Epithelial cell of esophagus (primary cell): ENCODE measurements at regions not wholly inside any gene's neighbourhood (a gene's known extent, or its start where the extent isn't known, plus 50 kb on each side); places are given as distances from the start of the nearest gene placed in this dataset.

Experiments
- DNase-seq: peaks from one replicate; pipeline ENCODE4 v3.0.0; 2010; ENCODE audit warnings: low read depth
- H3K4me3 ChIP-seq: 2 replicates; pipeline ENCODE4 v1.5.1; 2011; ENCODE audit warnings: mild to moderate bottlenecking, low read length, control low read depth
- CTCF ChIP-seq: IDR thresholded peaks from 2 replicates; pipeline ENCODE4 v1.5.1; 2011; ENCODE audit warnings: low read depth, mild to moderate bottlenecking, low read length, control low read depth, inconsistent platforms; ENCODE audit not compliant: insufficient read depth; ENCODE audit errors: missing control alignments

GRCh38 chr5:75894482-75894881, 177.2 kb upstream of the POC5 start:
- H3K4me3 ChIP-seq: no peak overlapping the region
- no peak for TF ChIP-seq CTCF
- DNase-seq: no peak

- DNase-seq: no peak
- TF ChIP-seq CTCF: no peak
- H3K4me3 ChIP-seq: no peak overlapping the region
Observed at GRCh38 chr5:75891736-75892135, 174.5 kb upstream of the POC5 start.

- no peak overlapping the region for H3K4me3 ChIP-seq
- TF ChIP-seq CTCF: no peak
- no peak for DNase-seq
Observed at GRCh38 chr5:75891020-75891419, 173.8 kb upstream of the POC5 start.

GRCh38 chr5:75890546-75890945, 173.3 kb upstream of the POC5 start:
- DNase-seq: peak; percentile 59
- no peak for TF ChIP-seq CTCF
- no peak overlapping the region for H3K4me3 ChIP-seq

- peak; percentile 62 for DNase-seq
- no peak for TF ChIP-seq CTCF
- H3K4me3 ChIP-seq: no peak overlapping the region
Observed at GRCh38 chr5:75886706-75887105, 169.5 kb upstream of the POC5 start.

- DNase-seq: peak; percentile 13
- peak; percentile 17 for TF ChIP-seq CTCF
Observed at GRCh38 chr5:75885849-75886596, 168.8 kb upstream of the POC5 start.

GRCh38 chr5:75885321-75885720, 168.1 kb upstream of the POC5 start:
- no peak overlapping the region for H3K4me3 ChIP-seq
- no peak for TF ChIP-seq CTCF
- no peak for DNase-seq

More at GRCh38 chr5:75885849-75886596, 168.8 kb upstream of the POC5 start:
- no peak overlapping the region for H3K4me3 ChIP-seq
